H1 (cell line): ENCODE measurements at regions not wholly inside any gene's neighbourhood (a gene's known extent, or its start where the extent isn't known, plus 50 kb on each side); places are given as distances from the start of the nearest gene placed in this dataset.

Experiments used
- CTCF ChIA-PET: fragments of 300-600 bp; sonication (Branson Sonifier 250); formaldehyde crosslinking; loops from one replicate; lab custom pipeline; 2021; ENCODE audit not compliant: partially characterized antibody; lab: Charles Lee
- POLR2A ChIA-PET: fragments of 300-600 bp; sonication (Branson Sonifier 250); formaldehyde crosslinking; loops from one replicate; lab custom pipeline; 2021; ENCODE audit warnings: inconsistent platforms; ENCODE audit not compliant: partially characterized antibody; lab: Charles Lee
- DNase-seq, 2 experiments: peaks; one replicate each; pipeline versions ENCODE4 v3.0.0 to v3.0.0-alpha.2; 2010 to 2022; ENCODE audit warnings: low spot score in 2 of 2, low read depth in 1 of 2, mixed read lengths in 1 of 2
- FAIRE-seq: peaks from 2 replicates; lab custom pipeline; 2011; peaks lifted over from hg19 to GRCh38; lab: Jason Lieb, UNC
- H2AFZ ChIP-seq: 2 replicates; pipeline ENCODE4 v1.8.1; 2012; ENCODE audit warnings: low read length, inconsistent platforms
- H2AK5ac ChIP-seq: 2 replicates; pipeline ENCODE4 v1.6.1; 2013; ENCODE audit warnings: low read depth, low read length
- H2BK120ac ChIP-seq: replicated peaks from 2 replicates; pipeline ENCODE3; 2013; ENCODE audit warnings: low read depth, low read length, inconsistent platforms
- H2BK12ac ChIP-seq: 2 replicates; pipeline ENCODE4 v1.6.1; 2013; ENCODE audit warnings: low read depth, low read length
- H2BK15ac ChIP-seq: 2 replicates; pipeline ENCODE4 v1.6.1; 2013; ENCODE audit warnings: low read length
- H2BK20ac ChIP-seq: 2 replicates; pipeline ENCODE4 v1.6.1; 2013; ENCODE audit warnings: low read length
- H2BK5ac ChIP-seq: 2 replicates; pipeline ENCODE4 v1.6.1; 2013; ENCODE audit warnings: low read depth, low read length
- H3K14ac ChIP-seq: 2 replicates; pipeline ENCODE4 v1.6.1; 2013; ENCODE audit warnings: inconsistent platforms; ENCODE audit not compliant: insufficient read length
- H3K18ac ChIP-seq: 2 replicates; pipeline ENCODE4 v1.6.1; 2013; ENCODE audit warnings: low read length; ENCODE audit errors: extremely low read depth
- H3K23ac ChIP-seq: 2 replicates; pipeline ENCODE4 v1.6.1; 2013; ENCODE audit warnings: inconsistent platforms; ENCODE audit not compliant: insufficient read length
- H3K23me2 ChIP-seq: 2 replicates; pipeline ENCODE4 v1.6.1; 2013; ENCODE audit warnings: low read depth, low read length
- H3K27ac ChIP-seq: 2 replicates; pipeline ENCODE4 v1.6.1; 2011; ENCODE audit warnings: low read depth, low read length, inconsistent platforms
- H3K27me3 ChIP-seq, 4 experiments: replicated peaks in 1 of 4; 1 replicate in 1 of 4; 2 replicates in 3 of 4; pipeline versions ENCODE4 v1.6.1 to v1.8.1; 2011 to 2013; ENCODE audit warnings: low read length in 3 of 4, mild to moderate bottlenecking in 3 of 4, inconsistent platforms in 2 of 4, mixed read lengths in 2 of 4, moderate library complexity in 1 of 4; ENCODE audit not compliant: control insufficient read depth in 3 of 4, insufficient read depth in 3 of 4; ENCODE audit errors: extremely low read depth in 1 of 4
- H3K36me3 ChIP-seq, 4 experiments: 2 replicates each; pipeline versions ENCODE4 v1.6.1 to v1.8.1; 2011 to 2013; ENCODE audit warnings: mild to moderate bottlenecking in 4 of 4, low read length in 3 of 4, moderate library complexity in 2 of 4, control low read depth in 1 of 4, inconsistent platforms in 1 of 4; ENCODE audit not compliant: insufficient read depth in 4 of 4, control insufficient read depth in 2 of 4
- H3K4ac ChIP-seq: replicated peaks from 2 replicates; pipeline ENCODE3; 2013; ENCODE audit warnings: low read length, low read depth, mixed read lengths, inconsistent platforms; ENCODE audit not compliant: insufficient read length
- H3K4me1 ChIP-seq, 4 experiments: replicated peaks in 1 of 4; 1 replicate in 1 of 4; 2 replicates in 3 of 4; pipeline versions ENCODE4 v1.6.1 to v1.8.1; 2011 to 2013; ENCODE audit warnings: low read length in 3 of 4, inconsistent platforms in 2 of 4, mixed read lengths in 1 of 4; ENCODE audit not compliant: insufficient read depth in 4 of 4, control insufficient read depth in 3 of 4
- H3K4me2 ChIP-seq, 2 experiments: 2 replicates each; pipeline versions ENCODE4 v1.6.1 to v1.8.1; 2011 to 2013; ENCODE audit warnings: low read depth in 2 of 2, low read length in 2 of 2, control low read depth in 1 of 2, inconsistent platforms in 1 of 2, mild to moderate bottlenecking in 1 of 2; ENCODE audit not compliant: insufficient read depth in 1 of 2
- H3K4me3 ChIP-seq, 4 experiments: fragments of 200-600, 300-600 bp in 1 of 4; sonication (generic), shearing (Covaris generic), sonication (Bioruptor Twin) in 1 of 4; 2 replicates each; pipeline versions ENCODE4 v1.5.1 to v1.8.1; 2011 to 2016; ENCODE audit warnings: low read length in 4 of 4, low read depth in 3 of 4, control low read depth in 2 of 4, inconsistent platforms in 2 of 4, mild to moderate bottlenecking in 2 of 4, mixed read lengths in 1 of 4, moderate library complexity in 1 of 4; ENCODE audit not compliant: insufficient read depth in 2 of 4; ENCODE audit errors: extremely low read depth in 1 of 4
- H3K56ac ChIP-seq: replicated peaks from 2 replicates; pipeline ENCODE3; 2013; ENCODE audit warnings: low read depth, mild to moderate bottlenecking, mixed read lengths, low read length, inconsistent platforms; ENCODE audit not compliant: insufficient read length
- H3K79me1 ChIP-seq: 2 replicates; pipeline ENCODE4 v1.6.1; 2013; ENCODE audit warnings: low read depth, low read length, control low read depth
- H3K79me2 ChIP-seq, 2 experiments: 2 replicates each; pipeline versions ENCODE4 v1.6.1 to v1.8.1; 2012 to 2013; ENCODE audit warnings: low read length in 2 of 2, mild to moderate bottlenecking in 2 of 2, inconsistent platforms in 1 of 2; ENCODE audit not compliant: insufficient read depth in 2 of 2, control insufficient read depth in 1 of 2
- H3K9ac ChIP-seq, 4 experiments: replicated peaks in 1 of 4; 1 replicate in 1 of 4; 2 replicates in 3 of 4; pipeline versions ENCODE4 v1.6.1 to v1.8.1; 2011 to 2013; ENCODE audit warnings: low read depth in 3 of 4, low read length in 3 of 4, control low read depth in 2 of 4, mild to moderate bottlenecking in 2 of 4, moderate library complexity in 2 of 4, inconsistent platforms in 1 of 4; ENCODE audit errors: extremely low read depth in 1 of 4
- H3K9me3 ChIP-seq, 2 experiments: 2 replicates each; pipeline versions ENCODE4 v1.6.1 to v1.8.1; 2012 to 2013; ENCODE audit warnings: mild to moderate bottlenecking in 2 of 2, moderate library complexity in 2 of 2, control low read depth in 1 of 2, inconsistent platforms in 1 of 2, low read depth in 1 of 2, low read length in 1 of 2, mixed read lengths in 1 of 2; ENCODE audit not compliant: insufficient read depth in 2 of 2
- H4K20me1 ChIP-seq, 2 experiments: replicated peaks in 1 of 2; 2 replicates each; pipeline versions ENCODE3 to v1.8.1; 2011 to 2013; ENCODE audit warnings: inconsistent platforms in 2 of 2, low read length in 2 of 2, mild to moderate bottlenecking in 1 of 2; ENCODE audit not compliant: insufficient read depth in 2 of 2, control insufficient read depth in 1 of 2
- H4K5ac ChIP-seq: 2 replicates; pipeline ENCODE4 v1.6.1; 2013; ENCODE audit warnings: low read length, low read depth, mixed read lengths, inconsistent platforms; ENCODE audit not compliant: insufficient read length
- H4K8ac ChIP-seq: 2 replicates; pipeline ENCODE4 v1.8.0; 2013; ENCODE audit warnings: mild to moderate bottlenecking, moderate library complexity, low read length, inconsistent platforms; ENCODE audit not compliant: insufficient read depth; ENCODE audit errors: extremely low read depth
- H4K91ac ChIP-seq: replicated peaks from 2 replicates; pipeline ENCODE3; 2013; ENCODE audit warnings: low read length, mixed read lengths, inconsistent platforms; ENCODE audit not compliant: insufficient read length
- ASH2L ChIP-seq: fragments of 200-600, 300-600 bp; sonication (generic); IDR thresholded peaks from one replicate; pipeline ENCODE4 v1.7.1; 2017; ENCODE audit warnings: low read length
- JUND ChIP-seq: IDR thresholded peaks from 2 replicates; pipeline ENCODE4 v1.6.1; 2011; ENCODE audit warnings: mild to moderate bottlenecking, improper control_type of control experiment, low read length
- SIRT6 ChIP-seq: IDR thresholded peaks from one replicate; pipeline ENCODE4 v1.7.1; 2012; ENCODE audit warnings: low read length, inconsistent platforms
- SP4 ChIP-seq: IDR thresholded peaks from 2 replicates; pipeline ENCODE4 v1.6.1; 2012; ENCODE audit warnings: low read length, inconsistent platforms
- TAF7 ChIP-seq: optimal IDR thresholded peaks from 2 replicates; pipeline ENCODE3; 2011; ENCODE audit warnings: low read depth, mild to moderate bottlenecking, inconsistent platforms, low read length, moderate library complexity, borderline replicate concordance
- WGBS, 2 experiments: shearing (Covaris generic) in 1 of 2; methylation state at CpG; one replicate each; pipeline versions ENCODE4 v1.1.6 to v1.1.7; 2013 to 2015; ENCODE audit warnings: low lambda C conversion rate in 2 of 2, mixed read lengths in 2 of 2, inconsistent platforms in 1 of 2, low coverage in 1 of 2, missing lambda C conversion rate in 1 of 2; ENCODE audit not compliant: insufficient replicate concordance in 2 of 2, insufficient coverage in 1 of 2, insufficient read length in 1 of 2; ENCODE audit errors: extremely low coverage in 1 of 2, missing lambda C conversion rate in 1 of 2; 5-methylcytosine and 5-hydroxymethylcytosine counted together

DNA sequence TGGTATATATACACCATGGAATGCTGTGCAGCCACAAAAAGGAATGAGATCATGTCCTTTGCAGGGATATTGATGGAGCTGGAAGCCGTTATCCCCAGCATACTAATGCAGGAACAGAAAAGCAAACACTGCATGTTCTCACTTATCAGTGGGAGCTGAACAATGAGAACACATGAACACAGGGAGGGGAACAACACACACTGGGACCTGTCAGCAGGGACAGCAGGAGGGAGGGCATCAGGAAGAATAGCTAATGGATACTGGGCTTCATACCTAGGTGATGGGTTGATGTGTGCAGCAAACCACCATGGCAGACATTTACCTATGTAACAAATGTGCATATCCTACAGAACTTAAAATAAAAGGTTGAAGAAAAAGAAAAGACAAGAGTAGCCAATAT, 81.1 kb upstream of the ADAD1 start:
- H2AFZ ChIP-seq, result no peak overlapping the region
- no peak overlapping the region for H2BK12ac ChIP-seq
- FAIRE-seq (no peak), DNase-seq (no peak)
- no peak overlapping the region for H3K14ac ChIP-seq
- H3K9ac ChIP-seq, result no peak overlapping the region
- no peak overlapping the region for H4K8ac ChIP-seq
- no peak overlapping the region for H3K27ac ChIP-seq
- no peak overlapping the region for H2BK15ac ChIP-seq
- no peak overlapping the region for H2BK20ac ChIP-seq
- no peak overlapping the region for H4K5ac ChIP-seq
- ChIA-PET POLR2A (no interaction called here), CTCF (interaction anchor here (1.0 kb wide), 1 partner anchor 12 kb away, joined by 3 read pairs; no protein-coding TSS in a partner anchor)
- H2BK5ac ChIP-seq, result no peak overlapping the region
- no peaks in the 10 kb centered on the region for H3K23me2 ChIP-seq
- no peak overlapping the region for H3K4me2 ChIP-seq
- TF ChIP-seq JUND, result no peak
- no peak for TF ChIP-seq ASH2L
- no peak for TF ChIP-seq SIRT6
- TF ChIP-seq SP4, result no peak
- TF ChIP-seq TAF7, result no peak
- H3K27me3 ChIP-seq, result no peaks in the 10 kb centered on the region
- no peak overlapping the region for H3K4me3 ChIP-seq
- H3K23ac ChIP-seq, result no peak overlapping the region
- H3K79me2 ChIP-seq, result no peaks in the 10 kb centered on the region
- no peaks in the 10 kb centered on the region for H3K9me3 ChIP-seq
- WGBS, 2 experiments, result 93% methylated on average over 1 of the region's 1 CpG; no CpG with 5 or more reads in 1 of the 2 experiments
- no peak overlapping the region for H3K18ac ChIP-seq
- no peaks in the 10 kb centered on the region for H4K20me1 ChIP-seq
- H2AK5ac ChIP-seq, result no peak overlapping the region
- no peak overlapping the region for H4K91ac ChIP-seq
- H2BK120ac ChIP-seq, result no peak overlapping the region
- no peak overlapping the region for H3K4ac ChIP-seq
- H3K36me3 ChIP-seq, result peaks cover 0 to 10% (median 2%) of the 10 kb centered on the region in 4 experiments; a peak in 3 of 8 replicates
- H3K56ac ChIP-seq, result no peak overlapping the region
- no peaks in the 10 kb centered on the region for H3K4me1 ChIP-seq
- H3K79me1 ChIP-seq, result no peaks in the 10 kb centered on the region
